ENCODE measurements at regions not wholly inside any gene's neighbourhood (a gene's known extent, or its start where the extent isn't known, plus 50 kb on each side); places are given as distances from the start of the nearest gene placed in this dataset.

DNA sequence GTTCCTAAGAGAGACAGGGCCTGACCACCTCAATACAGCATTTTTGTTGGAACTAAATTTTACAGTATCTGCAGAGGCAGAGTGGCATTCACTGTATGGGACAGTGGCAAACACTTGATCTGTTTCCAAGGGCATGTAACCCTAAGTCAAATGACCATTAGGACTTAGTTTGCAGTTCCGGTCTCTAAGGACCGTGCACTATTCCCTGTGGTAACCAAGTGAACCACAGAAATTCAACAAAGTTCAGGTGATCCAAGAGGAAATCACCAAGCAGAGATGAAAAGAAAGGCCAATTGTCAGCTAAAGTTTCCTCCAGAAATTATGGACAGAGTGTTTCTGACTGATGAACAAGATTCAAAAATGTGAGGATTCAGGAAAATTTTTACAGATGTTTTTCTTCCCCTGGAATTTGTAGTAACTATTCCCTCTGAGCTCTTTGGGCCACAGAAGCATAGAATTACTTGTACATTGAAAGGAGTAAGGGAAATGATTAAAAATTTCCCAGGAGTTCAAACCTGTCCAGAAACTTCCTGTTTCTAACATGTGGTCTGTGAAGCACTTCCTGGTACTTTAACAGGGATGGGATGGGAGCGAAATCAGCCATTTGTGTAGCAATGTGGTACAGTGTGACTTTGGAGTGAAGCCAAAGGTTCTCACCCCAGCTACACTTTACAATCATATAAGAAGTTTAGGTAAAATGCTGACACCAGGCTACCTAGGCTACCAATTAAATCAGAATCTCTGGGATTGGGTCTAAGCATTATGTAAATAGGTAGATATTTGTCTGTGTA lies 266.1 kb upstream of the MAP3K1 start (continued):
- TF ChIP-seq, protein P1, sequence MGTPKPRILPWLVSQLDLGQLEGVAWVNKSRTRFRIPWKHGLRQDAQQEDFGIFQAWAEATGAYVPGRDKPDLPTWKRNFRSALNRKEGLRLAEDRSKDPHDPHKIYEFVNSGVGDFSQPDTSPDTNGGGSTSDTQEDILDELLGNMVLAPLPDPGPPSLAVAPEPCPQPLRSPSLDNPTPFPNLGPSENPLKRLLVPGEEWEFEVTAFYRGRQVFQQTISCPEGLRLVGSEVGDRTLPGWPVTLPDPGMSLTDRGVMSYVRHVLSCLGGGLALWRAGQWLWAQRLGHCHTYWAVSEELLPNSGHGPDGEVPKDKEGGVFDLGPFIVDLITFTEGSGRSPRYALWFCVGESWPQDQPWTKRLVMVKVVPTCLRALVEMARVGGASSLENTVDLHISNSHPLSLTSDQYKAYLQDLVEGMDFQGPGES (IDR thresholded peaks at IDR 0.05; ENCODE audit: low read depth, low read length), result no peak
- TF ChIP-seq, protein P2, sequence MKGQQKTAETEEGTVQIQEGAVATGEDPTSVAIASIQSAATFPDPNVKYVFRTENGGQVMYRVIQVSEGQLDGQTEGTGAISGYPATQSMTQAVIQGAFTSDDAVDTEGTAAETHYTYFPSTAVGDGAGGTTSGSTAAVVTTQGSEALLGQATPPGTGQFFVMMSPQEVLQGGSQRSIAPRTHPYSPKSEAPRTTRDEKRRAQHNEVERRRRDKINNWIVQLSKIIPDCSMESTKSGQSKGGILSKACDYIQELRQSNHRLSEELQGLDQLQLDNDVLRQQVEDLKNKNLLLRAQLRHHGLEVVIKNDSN (IDR thresholded peaks at IDR 0.05; ENCODE audit: borderline replicate concordance, low read depth), result no peak
- TF ChIP-seq GABPA (IDR thresholded peaks at IDR 0.05; ENCODE audit: low read depth) (no peak), EP300 (IDR thresholded peaks at IDR 0.05; ENCODE audit: borderline replicate concordance in 1 of 2, low read depth in 1 of 2, low read length in 1 of 2) (no peak), RCOR1 (IDR thresholded peaks at IDR 0.05; ENCODE audit: low read length) (no peak), YY1 (IDR thresholded peaks at IDR 0.05; ENCODE audit: low read depth) (no peak), SMC3 (IDR thresholded peaks at IDR 0.05; ENCODE audit: low read depth, low read length) (no peak), ELF1 (IDR thresholded peaks at IDR 0.05) (no peak)
- TF ChIP-seq, protein P3, sequence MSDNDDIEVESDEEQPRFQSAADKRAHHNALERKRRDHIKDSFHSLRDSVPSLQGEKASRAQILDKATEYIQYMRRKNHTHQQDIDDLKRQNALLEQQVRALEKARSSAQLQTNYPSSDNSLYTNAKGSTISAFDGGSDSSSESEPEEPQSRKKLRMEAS (IDR thresholded peaks at IDR 0.05; ENCODE audit: low read depth), result no peak

DNA sequence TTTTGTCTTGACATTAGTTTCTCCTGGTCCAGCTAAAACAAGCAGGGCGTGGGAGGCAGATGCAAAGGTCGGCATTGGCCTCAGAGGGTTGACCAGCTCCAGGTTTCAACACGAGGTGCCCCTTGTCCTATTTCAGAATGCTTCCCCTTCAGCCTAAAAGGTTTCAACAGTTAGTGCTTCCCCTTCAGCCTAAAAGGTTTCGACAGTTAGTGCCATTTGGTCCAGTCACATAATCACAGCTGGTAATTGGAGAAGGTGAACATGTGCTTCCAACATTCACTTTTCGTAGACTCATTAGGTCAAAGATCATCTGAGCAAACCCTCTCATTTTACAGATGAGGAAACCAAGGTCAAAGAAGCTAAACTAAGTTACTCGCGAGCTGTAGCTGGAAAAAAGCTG lies 270.3 kb upstream of the MAP3K1 start:
- no peaks in the 10 kb centered on the region for H3K9me2 ChIP-seq
- POLR2A ChIA-PET, result no interaction called here
- no peaks in the 10 kb centered on the region for H3K36me3 ChIP-seq (replicated peaks in 1 of 2; ENCODE audit: control insufficient read depth in 1 of 2, insufficient read depth in 2 of 2, low read length in 1 of 2)
- H4K20me1 ChIP-seq (ENCODE audit: insufficient read depth), result no peaks in the 10 kb centered on the region
- H3K27ac ChIP-seq (ENCODE audit: low read depth in 2 of 2, low read length in 1 of 2), result no peak overlapping the region
- no peak overlapping the region for H3K9ac ChIP-seq
- H3K4me2 ChIP-seq, result no peak overlapping the region
- TF ChIP-seq JUND (IDR thresholded peaks at IDR 0.05) (no peak), TAF1 (IDR thresholded peaks at IDR 0.05; ENCODE audit: borderline replicate concordance, low read depth, low read length) (no peak), SMC3 (IDR thresholded peaks at IDR 0.05; ENCODE audit: low read depth, low read length) (no peak), TEAD4 (IDR thresholded peaks at IDR 0.05; ENCODE audit: borderline replicate concordance, insufficient read depth) (no peak), MXI1 (IDR thresholded peaks at IDR 0.05; ENCODE audit: low read depth, low read length) (no peak)
- TF ChIP-seq, protein P4, sequence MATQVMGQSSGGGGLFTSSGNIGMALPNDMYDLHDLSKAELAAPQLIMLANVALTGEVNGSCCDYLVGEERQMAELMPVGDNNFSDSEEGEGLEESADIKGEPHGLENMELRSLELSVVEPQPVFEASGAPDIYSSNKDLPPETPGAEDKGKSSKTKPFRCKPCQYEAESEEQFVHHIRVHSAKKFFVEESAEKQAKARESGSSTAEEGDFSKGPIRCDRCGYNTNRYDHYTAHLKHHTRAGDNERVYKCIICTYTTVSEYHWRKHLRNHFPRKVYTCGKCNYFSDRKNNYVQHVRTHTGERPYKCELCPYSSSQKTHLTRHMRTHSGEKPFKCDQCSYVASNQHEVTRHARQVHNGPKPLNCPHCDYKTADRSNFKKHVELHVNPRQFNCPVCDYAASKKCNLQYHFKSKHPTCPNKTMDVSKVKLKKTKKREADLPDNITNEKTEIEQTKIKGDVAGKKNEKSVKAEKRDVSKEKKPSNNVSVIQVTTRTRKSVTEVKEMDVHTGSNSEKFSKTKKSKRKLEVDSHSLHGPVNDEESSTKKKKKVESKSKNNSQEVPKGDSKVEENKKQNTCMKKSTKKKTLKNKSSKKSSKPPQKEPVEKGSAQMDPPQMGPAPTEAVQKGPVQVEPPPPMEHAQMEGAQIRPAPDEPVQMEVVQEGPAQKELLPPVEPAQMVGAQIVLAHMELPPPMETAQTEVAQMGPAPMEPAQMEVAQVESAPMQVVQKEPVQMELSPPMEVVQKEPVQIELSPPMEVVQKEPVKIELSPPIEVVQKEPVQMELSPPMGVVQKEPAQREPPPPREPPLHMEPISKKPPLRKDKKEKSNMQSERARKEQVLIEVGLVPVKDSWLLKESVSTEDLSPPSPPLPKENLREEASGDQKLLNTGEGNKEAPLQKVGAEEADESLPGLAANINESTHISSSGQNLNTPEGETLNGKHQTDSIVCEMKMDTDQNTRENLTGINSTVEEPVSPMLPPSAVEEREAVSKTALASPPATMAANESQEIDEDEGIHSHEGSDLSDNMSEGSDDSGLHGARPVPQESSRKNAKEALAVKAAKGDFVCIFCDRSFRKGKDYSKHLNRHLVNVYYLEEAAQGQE (IDR thresholded peaks at IDR 0.05; ENCODE audit: low read depth, low read length), result no peak
- no peaks in the 10 kb centered on the region; a peak in 1 of 4 replicates for H3K4me1 ChIP-seq (ENCODE audit: control insufficient read depth in 1 of 2, insufficient read depth in 2 of 2, low read depth in 1 of 2, low read length in 1 of 2)
- no peaks in the 10 kb centered on the region for H3F3A ChIP-seq (replicated peaks; ENCODE audit: insufficient read depth)
- H3K4me3 ChIP-seq (ENCODE audit: low read depth in 2 of 2, low read length in 1 of 2), result no peak overlapping the region
- no peaks in the 10 kb centered on the region for H3K27me3 ChIP-seq (ENCODE audit: insufficient read depth)
- H3K9me3 ChIP-seq, result no peaks in the 10 kb centered on the region
- no peak for DNase-seq
- H3K79me2 ChIP-seq (ENCODE audit: insufficient read depth), result no peaks in the 10 kb centered on the region
- WGBS (ENCODE audit: low lambda C conversion rate), result 76% methylated on average over 7 of the region's 7 CpGs
- H2AFZ ChIP-seq (ENCODE audit: low read depth), result no peak overlapping the region
- CTCF ChIA-PET, result interaction anchor here (1.9 kb wide), 1 partner anchor 21 kb away, joined by 4 read pairs; no protein-coding TSS in a partner anchor
